ENCODE measurements at regions not wholly inside any gene's neighbourhood (a gene's known extent, or its start where the extent isn't known, plus 50 kb on each side); places are given as distances from the start of the nearest gene placed in this dataset.

GRCh38 chr14:82786483-82786880 lies 1252.8 kb upstream of the SEL1L start:
- TF ChIP-seq EZH2 (IDR thresholded peaks at IDR 0.05), result no peak
- TF ChIP-seq POLR2AphosphoS5 (IDR thresholded peaks at IDR 0.05; ENCODE audit: borderline replicate concordance, low read depth, low read length), result no peak
- TF ChIP-seq FOXP2 (optimal IDR thresholded peaks at IDR 0.05; ENCODE audit: control extremely low read depth, extremely low read length, insufficient read depth), result no peak
